Fibroblast of skin of left quadriceps (primary cell): ENCODE measurements at regions not wholly inside any gene's neighbourhood (a gene's known extent, or its start where the extent isn't known, plus 50 kb on each side); places are given as distances from the start of the nearest gene placed in this dataset.
"Not testable (repeated sequence)": the region's sequence is repeated elsewhere in the genome, so short reads cannot be mapped to it uniquely, and the experiment has no call there.

Experiments
- DNase-seq, 2 experiments: peaks; one replicate each; pipeline ENCODE4 v3.0.0-alpha.2; 2013; ENCODE audit warnings: low read depth in 2 of 2

- DNase-seq, result not testable (repeated sequence)
Measured at GRCh38 chr1:206312274-206312665, 108.9 kb downstream of the SRGAP2 start.

- DNase-seq, result not testable (repeated sequence)
Measured at GRCh38 chr1:206314951-206315636, 111.8 kb downstream of the SRGAP2 start.

- not testable (repeated sequence) for DNase-seq
Measured at GRCh38 chr1:206316901-206317300, 113.6 kb downstream of the SRGAP2 start.

GRCh38 chr1:206317878-206318514 is 114.7 kb downstream of the SRGAP2 start:
- not testable (repeated sequence) for DNase-seq

- not testable (repeated sequence) for DNase-seq
Measured at GRCh38 chr1:206320227-206320626, 116.9 kb downstream of the SRGAP2 start.

GRCh38 chr1:206326159-206326939 is 123.0 kb downstream of the SRGAP2 start:
- DNase-seq, result not testable (repeated sequence)

GRCh38 chr1:206331597-206331996 is 128.3 kb downstream of the SRGAP2 start:
- not testable (repeated sequence) for DNase-seq

- not testable (repeated sequence) for DNase-seq
Measured at GRCh38 chr1:206333316-206333715, 130.0 kb downstream of the SRGAP2 start.

- not testable (repeated sequence) for DNase-seq
Measured at GRCh38 chr1:206333897-206334296, 130.6 kb downstream of the SRGAP2 start.

GRCh38 chr1:206334481-206334880 is 131.1 kb downstream of the SRGAP2 start:
- not testable (repeated sequence) for DNase-seq

GRCh38 chr1:206335162-206335561 is 131.8 kb downstream of the SRGAP2 start:
- not testable (repeated sequence) for DNase-seq

- not testable (repeated sequence) for DNase-seq
Measured at GRCh38 chr1:206335875-206336846, 132.8 kb downstream of the SRGAP2 start.

GRCh38 chr1:206337024-206337423 is 133.3 kb upstream of the IKBKE start:
- DNase-seq, result not testable (repeated sequence)

GRCh38 chr1:206350493-206351275 is 119.6 kb upstream of the IKBKE start:
- not testable (repeated sequence) for DNase-seq

GRCh38 chr1:206351276-206352052 is 118.8 kb upstream of the IKBKE start:
- not testable (repeated sequence) for DNase-seq

- peak in 1 of 2 experiments; percentile 3 for DNase-seq
Measured at GRCh38 chr1:206356310-206356709, 114.0 kb upstream of the IKBKE start.

GRCh38 chr1:206357962-206358361 is 112.3 kb upstream of the IKBKE start:
- not testable (repeated sequence) for DNase-seq

- DNase-seq, result not testable (repeated sequence)
Measured at GRCh38 chr1:206358771-206359170, 111.5 kb upstream of the IKBKE start.

- not testable (repeated sequence) for DNase-seq
Measured at GRCh38 chr1:206359377-206359776, 110.9 kb upstream of the IKBKE start.
